PC-3 (cell line): ENCODE measurements at regions not wholly inside any gene's neighbourhood (a gene's known extent, or its start where the extent isn't known, plus 50 kb on each side); places are given as distances from the start of the nearest gene placed in this dataset.

Experiments used
- CTCF ChIP-seq: fragments of 300-600 bp; sonication (generic); conservative IDR thresholded peaks from 2 replicates; pipeline ENCODE4 v1.5.1; 2017; ENCODE audit warnings: antibody characterized with exemption, low read depth, mild to moderate bottlenecking, low read length
- EZH2 ChIP-seq: fragments of 300-600 bp; sonication (generic); IDR thresholded peaks from one replicate; pipeline ENCODE4 v1.6.1; 2017; ENCODE audit warnings: antibody characterized with exemption, mild to moderate bottlenecking, low read length; ENCODE audit not compliant: unreplicated experiment
- EZH2phosphoT487 ChIP-seq: fragments of 300-600 bp; sonication (generic); IDR thresholded peaks from 2 replicates; pipeline ENCODE4 v1.6.1; 2018; ENCODE audit warnings: mild to moderate bottlenecking, antibody characterized with exemption, low read length, borderline replicate concordance

GRCh38 chr2:46828135-46828438 lies 87.5 kb downstream of the MCFD2 start:
- TF ChIP-seq CTCF (no peak), EZH2phosphoT487 (no peak), EZH2 (no peak)
